IPS-20b (cell line): ENCODE measurements at regions not wholly inside any gene's neighbourhood (a gene's known extent, or its start where the extent isn't known, plus 50 kb on each side); places are given as distances from the start of the nearest gene placed in this dataset.

Experiments
- H3K27ac ChIP-seq: one replicate; pipeline ENCODE4 v1.5.1; 2013; ENCODE audit warnings: low read length
- H3K27me3 ChIP-seq: 2 replicates; pipeline ENCODE4 v1.6.1; 2013; ENCODE audit warnings: mild to moderate bottlenecking, low read length, inconsistent platforms; ENCODE audit not compliant: insufficient read depth
- H3K36me3 ChIP-seq: 2 replicates; pipeline ENCODE4 v1.6.1; 2013; ENCODE audit warnings: low read depth, mild to moderate bottlenecking, inconsistent platforms, low read length, moderate library complexity; ENCODE audit not compliant: insufficient read depth
- H3K4me1 ChIP-seq: 2 replicates; pipeline ENCODE4 v1.6.1; 2013; ENCODE audit warnings: mild to moderate bottlenecking, control low read depth, inconsistent platforms, low read length, moderate library complexity; ENCODE audit not compliant: insufficient read depth
- H3K4me3 ChIP-seq: 2 replicates; pipeline ENCODE4 v1.5.1; 2013; ENCODE audit warnings: mild to moderate bottlenecking, low read length, inconsistent platforms
- H3K9ac ChIP-seq: 2 replicates; pipeline ENCODE4 v1.6.1; 2013; ENCODE audit warnings: low read depth, mild to moderate bottlenecking, inconsistent platforms, low read length, moderate library complexity
- H3K9me3 ChIP-seq: 2 replicates; pipeline ENCODE4 v1.6.1; 2013; ENCODE audit warnings: mild to moderate bottlenecking, low read depth, low read length, inconsistent platforms; ENCODE audit not compliant: insufficient read depth

DNA sequence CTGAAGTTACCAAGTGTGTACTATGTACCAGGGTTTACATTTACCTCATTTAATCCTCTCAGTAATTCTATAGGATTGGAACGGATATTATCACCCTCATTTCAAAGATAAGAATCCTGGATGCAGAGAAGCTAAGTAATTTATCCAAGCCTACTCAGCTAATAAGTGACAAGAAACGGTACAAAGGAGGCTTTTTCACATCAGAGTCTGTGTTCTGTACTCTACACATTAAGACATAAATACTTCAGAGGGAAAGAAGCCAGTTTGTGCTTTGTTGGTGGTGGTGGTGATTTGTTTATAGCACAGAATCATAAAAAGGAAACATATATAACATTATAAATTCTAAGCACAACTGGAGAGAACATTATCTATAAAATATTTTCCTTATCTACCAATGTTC, 88.3 kb upstream of the HMGCLL1 start:
- Histone ChIP-seq H3K27ac (no peak overlapping the region), H3K4me1 (peaks cover 5% of the 10 kb centered on the region; the same call in 1 of the 2 replicates), H3K9ac (no peak overlapping the region), H3K36me3 (no peaks in the 10 kb centered on the region), H3K4me3 (no peak overlapping the region), H3K9me3 (peaks cover 14% of the 10 kb centered on the region), H3K27me3 (no peaks in the 10 kb centered on the region)

GRCh38 chr6:55666606-55667225, 87.7 kb upstream of the HMGCLL1 start:
- H3K9ac ChIP-seq = no peak overlapping the region
- no peak overlapping the region for H3K27ac ChIP-seq
- H3K36me3 ChIP-seq = no peaks in the 10 kb centered on the region
- H3K4me3 ChIP-seq = no peak overlapping the region
- H3K9me3 ChIP-seq = peaks cover 16% of the 10 kb centered on the region
- peaks cover 5% of the 10 kb centered on the region; the same call in 1 of the 2 replicates for H3K4me1 ChIP-seq
- H3K27me3 ChIP-seq = no peaks in the 10 kb centered on the region

- Histone ChIP-seq H3K9ac (no peak overlapping the region), H3K4me1 (peaks cover 4% of the 10 kb centered on the region; the same call in 1 of the 2 replicates), H3K27me3 (no peaks in the 10 kb centered on the region), H3K4me3 (no peak overlapping the region), H3K27ac (no peak overlapping the region), H3K9me3 (peaks cover 18% of the 10 kb centered on the region), H3K36me3 (no peaks in the 10 kb centered on the region)
These were observed 87.0 kb upstream of the HMGCLL1 start for GRCh38 chr6:55666037-55666436.

DNA sequence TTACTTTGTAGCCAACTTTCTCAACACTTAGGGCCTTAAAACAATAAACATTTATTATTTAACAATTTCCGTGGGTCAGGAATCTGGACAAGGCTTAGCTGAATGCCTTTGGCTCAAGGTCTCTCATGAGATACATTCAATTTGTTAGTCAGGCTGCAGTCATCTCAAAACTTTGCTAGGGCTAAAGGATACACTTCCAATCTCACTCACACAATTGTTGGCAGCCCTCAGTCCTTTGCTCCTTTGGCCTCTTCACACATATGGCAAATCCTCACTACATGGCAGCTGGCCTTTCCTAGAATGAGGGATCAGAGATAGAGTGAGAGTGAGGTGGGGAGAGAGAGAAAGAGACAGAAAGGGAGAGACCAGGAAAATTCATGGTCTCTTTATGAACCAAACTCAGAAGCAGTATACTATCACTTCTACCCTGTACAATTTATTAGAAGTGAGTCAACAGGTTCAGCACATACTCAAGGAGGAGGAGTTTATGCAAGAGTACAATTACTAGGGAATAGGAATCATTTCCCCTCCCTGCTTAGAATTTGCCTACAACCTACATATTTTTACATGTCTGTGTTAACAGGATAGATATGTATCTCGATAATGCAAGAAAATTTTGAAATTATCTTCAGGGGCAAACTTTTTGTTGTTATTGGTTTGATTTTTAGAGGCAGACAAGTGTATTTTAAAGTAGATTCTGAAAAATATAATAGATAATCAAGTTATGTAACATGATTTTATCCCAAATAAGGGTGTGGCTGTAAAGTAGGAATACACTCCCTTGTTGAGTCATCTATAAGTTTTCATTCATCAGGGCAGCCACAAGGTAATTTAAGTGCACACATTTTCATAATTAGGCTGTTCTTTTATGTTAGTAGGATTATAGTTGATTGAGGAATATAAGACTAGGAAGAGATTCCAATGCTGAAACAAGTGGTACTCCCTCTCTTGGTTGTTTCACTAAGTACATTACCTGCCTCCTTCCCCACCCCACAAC, 85.9 kb upstream of the HMGCLL1 start:
- Histone ChIP-seq H3K4me3 (no peak overlapping the region), H3K9me3 (peaks cover 18% of the 10 kb centered on the region), H3K4me1 (no peaks in the 10 kb centered on the region), H3K27me3 (no peaks in the 10 kb centered on the region), H3K36me3 (no peaks in the 10 kb centered on the region), H3K27ac (no peak overlapping the region), H3K9ac (no peak overlapping the region)

DNA sequence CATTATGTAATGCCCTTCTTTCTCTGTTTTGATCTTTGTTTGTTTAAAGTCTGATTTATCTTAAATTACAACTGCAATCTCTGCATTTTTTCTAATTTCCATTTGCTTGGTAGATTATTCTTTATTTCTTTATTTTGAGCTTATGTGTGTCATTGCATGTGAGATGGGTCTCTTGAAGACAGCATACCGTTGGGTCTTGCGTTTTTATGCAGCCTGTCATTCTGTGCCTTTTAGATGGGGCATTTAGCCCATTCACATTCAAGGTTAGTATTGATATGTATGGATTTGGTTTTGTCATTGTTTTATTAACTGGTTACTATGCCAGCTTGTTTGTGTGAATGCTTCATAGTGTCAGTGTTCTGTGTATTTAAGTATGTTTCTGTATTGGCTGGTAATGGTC, 84.9 kb upstream of the HMGCLL1 start:
- Histone ChIP-seq H3K27me3 (no peaks in the 10 kb centered on the region), H3K4me3 (no peak overlapping the region), H3K36me3 (no peaks in the 10 kb centered on the region), H3K9ac (no peak overlapping the region), H3K9me3 (peaks cover 18% of the 10 kb centered on the region), H3K4me1 (no peaks in the 10 kb centered on the region), H3K27ac (no peak overlapping the region)

GRCh38 chr6:55659304-55659703, 80.3 kb upstream of the HMGCLL1 start:
- Histone ChIP-seq H3K27ac (no peak overlapping the region), H3K4me3 (no peak overlapping the region), H3K9me3 (peaks cover 18% of the 10 kb centered on the region), H3K4me1 (no peaks in the 10 kb centered on the region), H3K36me3 (no peaks in the 10 kb centered on the region), H3K9ac (no peak overlapping the region), H3K27me3 (no peaks in the 10 kb centered on the region)

DNA sequence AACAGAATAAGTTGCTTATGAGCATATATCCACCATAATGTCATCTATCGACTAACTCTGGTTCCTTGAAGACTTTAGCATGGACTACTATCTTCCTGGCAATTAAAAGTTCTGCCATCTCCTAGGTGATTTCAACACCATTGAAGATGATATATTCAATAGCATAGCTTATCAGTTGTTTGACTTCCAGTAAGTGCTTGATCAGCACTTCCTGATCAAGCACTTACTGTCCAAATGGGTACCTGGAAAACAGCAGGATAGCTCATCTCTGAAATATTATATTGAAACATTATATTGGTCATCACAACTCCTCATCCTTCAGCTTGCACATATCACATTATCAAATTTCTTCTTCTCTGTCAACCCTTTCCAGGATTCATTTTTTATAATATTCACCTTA, 75.5 kb upstream of the HMGCLL1 start:
- H3K27me3 ChIP-seq = no peaks in the 10 kb centered on the region
- no peaks in the 10 kb centered on the region for H3K9me3 ChIP-seq
- H3K36me3 ChIP-seq = no peaks in the 10 kb centered on the region
- no peak overlapping the region for H3K9ac ChIP-seq
- no peak overlapping the region for H3K4me3 ChIP-seq
- peaks cover under 1% of the 10 kb centered on the region for H3K4me1 ChIP-seq
- H3K27ac ChIP-seq = no peak overlapping the region

DNA sequence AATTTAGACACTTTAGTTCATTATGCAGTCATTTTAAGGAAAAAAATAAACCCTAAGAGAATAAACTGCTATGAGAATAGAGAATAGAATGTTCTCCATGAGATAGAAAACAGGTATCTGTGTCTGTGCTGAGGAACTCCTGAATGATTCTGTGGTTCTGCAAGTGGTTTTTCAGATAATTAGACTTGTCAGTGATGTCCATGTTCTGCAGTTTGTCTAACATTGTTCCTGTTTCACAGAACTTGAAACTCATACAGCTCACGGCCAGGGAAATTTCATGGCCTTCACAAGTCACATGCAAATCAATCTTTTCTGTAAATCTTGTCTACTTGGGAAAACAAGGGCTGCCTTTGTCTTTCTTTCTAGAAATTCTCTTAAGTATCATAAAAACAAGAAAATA, 73.4 kb upstream of the HMGCLL1 start:
- Histone ChIP-seq H3K27me3 (no peaks in the 10 kb centered on the region), H3K27ac (no peak overlapping the region), H3K36me3 (no peaks in the 10 kb centered on the region), H3K4me1 (peaks cover 3% of the 10 kb centered on the region), H3K4me3 (no peak overlapping the region), H3K9me3 (no peaks in the 10 kb centered on the region), H3K9ac (no peak overlapping the region)

DNA sequence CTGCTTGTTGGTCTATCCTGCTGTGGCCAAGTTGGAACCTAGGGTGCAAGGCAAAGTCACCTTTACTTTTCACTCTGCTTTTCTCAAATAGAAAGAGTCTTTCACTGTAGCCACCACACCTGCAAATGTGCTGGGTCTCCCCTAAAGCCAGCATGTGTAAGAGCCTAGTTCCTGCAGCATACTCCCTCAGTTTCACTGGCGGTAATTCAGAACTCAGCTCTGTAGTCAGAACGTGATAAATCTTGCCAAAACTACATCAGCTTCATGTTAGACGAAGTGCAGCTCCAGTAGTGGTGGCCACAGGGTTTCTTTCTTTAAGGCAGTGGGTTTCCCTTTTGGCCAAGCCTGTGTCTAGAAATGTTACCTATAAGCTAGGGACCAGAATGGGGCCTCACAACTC, 72.0 kb upstream of the HMGCLL1 start:
- Histone ChIP-seq H3K27ac (no peak overlapping the region), H3K36me3 (no peaks in the 10 kb centered on the region), H3K27me3 (no peaks in the 10 kb centered on the region), H3K4me1 (peaks cover 3% of the 10 kb centered on the region), H3K9me3 (no peaks in the 10 kb centered on the region), H3K9ac (no peak overlapping the region), H3K4me3 (no peak overlapping the region)

DNA sequence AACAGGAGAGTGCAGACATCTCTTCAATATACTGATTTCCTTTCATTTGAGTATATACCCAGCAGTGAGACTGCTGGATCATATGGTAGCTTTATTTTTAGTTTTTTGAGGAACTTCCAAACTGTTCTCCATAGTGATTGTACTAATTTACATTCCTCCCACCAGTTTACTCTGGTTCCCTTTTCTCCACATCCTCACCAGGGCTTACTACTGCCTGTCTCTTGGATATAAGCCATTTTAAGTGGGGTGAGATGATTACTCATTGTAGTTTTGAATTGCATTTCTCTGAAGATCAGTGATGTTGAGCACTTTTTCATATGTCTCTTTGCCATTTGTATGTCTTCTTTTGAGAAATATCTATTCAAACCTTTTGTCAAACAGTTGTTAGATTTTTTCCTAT, 64.9 kb upstream of the HMGCLL1 start:
- H3K9me3 ChIP-seq = no peaks in the 10 kb centered on the region; the same call in 1 of the 2 replicates
- H3K9ac ChIP-seq = no peak overlapping the region
- no peak overlapping the region for H3K27ac ChIP-seq

GRCh38 chr6:55642366-55642765, 63.4 kb upstream of the HMGCLL1 start:
- no peak overlapping the region for H3K4me3 ChIP-seq
- no peak overlapping the region for H3K9ac ChIP-seq
- no peaks in the 10 kb centered on the region for H3K27me3 ChIP-seq
- H3K36me3 ChIP-seq = no peaks in the 10 kb centered on the region
- H3K4me1 ChIP-seq = no peaks in the 10 kb centered on the region
- H3K27ac ChIP-seq = no peak overlapping the region
- no peaks in the 10 kb centered on the region; the same call in 1 of the 2 replicates for H3K9me3 ChIP-seq

More for the DNA sequence above, 64.9 kb upstream of the HMGCLL1 start:
- Histone ChIP-seq H3K36me3 (no peaks in the 10 kb centered on the region), H3K4me3 (no peak overlapping the region), H3K4me1 (no peaks in the 10 kb centered on the region; the same call in 1 of the 2 replicates), H3K27me3 (no peaks in the 10 kb centered on the region)
